ENCODE measurements at regions not wholly inside any gene's neighbourhood (a gene's known extent, or its start where the extent isn't known, plus 50 kb on each side); places are given as distances from the start of the nearest gene placed in this dataset.

- no peak for ATAC-seq
- no peak for FAIRE-seq
- no peak for DNase-seq (ENCODE audit: low read depth in 1 of 2, low spot score in 1 of 2)
- H3K4me1 ChIP-seq, result no peaks in the 10 kb centered on the region
- TF ChIP-seq HMGXB4 (CRISPR knock-in tag; IDR thresholded peaks at IDR 0.05; ENCODE audit: borderline replicate concordance), result no peak
- no peak for TF ChIP-seq POLR2AphosphoS2 (conservative IDR thresholded peaks at IDR 0.05; ENCODE audit: low read length)
- POLR2A ChIA-PET, result no interaction called here
- CTCF ChIA-PET, result interaction anchor here (0.6 to 1.1 kb wide), 2 partner anchors 563 to 1621 kb away, joined by 3 to 4 read pairs; no protein-coding TSS in a partner anchor
- no peaks in the 10 kb centered on the region for H3K9me3 ChIP-seq
- no peak overlapping the region for H3K4me3 ChIP-seq
- H3K4me2 ChIP-seq, result no peak overlapping the region
- H3K27ac ChIP-seq, result no peak overlapping the region
- 79% methylated on average over 9 of the region's 9 CpGs for WGBS (ENCODE audit: missing lambda C conversion rate)
Measured at GRCh38 chr6:168896321-168896720, 357.3 kb downstream of the THBS2 start.

- H3K9me3 ChIP-seq, result no peaks in the 10 kb centered on the region
- ATAC-seq (peak; percentile 87 to 92), DNase-seq (ENCODE audit: low read depth in 1 of 2, low spot score in 1 of 2) (peak; percentile 57 to 81), FAIRE-seq (no peak)
- peak overlapping the region in 1 of 2 experiments; percentile 65; a peak in 3 of 6 replicates for H3K27ac ChIP-seq
- peak overlapping the region; percentile 64 for H3K4me2 ChIP-seq
- 37% methylated on average over 16 of the region's 17 CpGs for WGBS (ENCODE audit: missing lambda C conversion rate)
- H3K4me3 ChIP-seq, result no peak overlapping the region
- ChIA-PET CTCF (interaction anchor here (0.6 to 1.9 kb wide), 5 partner anchors 9 to 1637 kb away, joined by 3 to 8 read pairs (median 4); no protein-coding TSS in a partner anchor), POLR2A (no interaction called here)
- no peaks in the 10 kb centered on the region for H3K4me1 ChIP-seq
- no peak for TF ChIP-seq MAX (IDR thresholded peaks at IDR 0.05)
- no peak for TF ChIP-seq CBX8 (IDR thresholded peaks at IDR 0.05)
- TF ChIP-seq FOSB (CRISPR knock-in tag; IDR thresholded peaks at IDR 0.05), result no peak
- no peak for TF ChIP-seq ESRRA (IDR thresholded peaks at IDR 0.05; ENCODE audit: borderline replicate concordance, low read length)
- TF ChIP-seq E2F6 (IDR thresholded peaks at IDR 0.05; ENCODE audit: borderline replicate concordance, low read depth), result no peak
- TF ChIP-seq HMGXB4 (CRISPR knock-in tag; IDR thresholded peaks at IDR 0.05; ENCODE audit: borderline replicate concordance), result no peak
- no peak for TF ChIP-seq HES2 (IDR thresholded peaks at IDR 0.05)
- peak; percentile 73 for TF ChIP-seq CTCF (IDR thresholded peaks at IDR 0.05)
- TF ChIP-seq JUN (IDR thresholded peaks at IDR 0.05), result no peak
- no peak for TF ChIP-seq HOXB13 (CRISPR knock-in tag; IDR thresholded peaks at IDR 0.05; ENCODE audit: low read depth)
- no peak for TF ChIP-seq HOXB5 (CRISPR knock-in tag; IDR thresholded peaks at IDR 0.05)
- no peak for TF ChIP-seq PHF8 (IDR thresholded peaks at IDR 0.05; ENCODE audit: borderline replicate concordance, low read depth)
- TF ChIP-seq ELK1 (IDR thresholded peaks at IDR 0.05; ENCODE audit: low read depth, low read length), result no peak
- no peak for TF ChIP-seq RNF2 (IDR thresholded peaks at IDR 0.05; ENCODE audit: borderline replicate concordance, low read depth)
- no peak for TF ChIP-seq BCL3 (IDR thresholded peaks at IDR 0.05)
- no peak for TF ChIP-seq NPAS2 (CRISPR knock-in tag; IDR thresholded peaks at IDR 0.05; ENCODE audit: borderline replicate concordance)
- no peak for TF ChIP-seq CHD2 (IDR thresholded peaks at IDR 0.05; ENCODE audit: low read length, partially characterized antibody)
- TF ChIP-seq RARB (CRISPR knock-in tag; IDR thresholded peaks at IDR 0.05), result no peak
- no peak for TF ChIP-seq NFE2L2 (conservative IDR thresholded peaks at IDR 0.05; ENCODE audit: low read length)
- TF ChIP-seq BHLHE40 (IDR thresholded peaks at IDR 0.05; ENCODE audit: low read depth, low read length), result no peak
- no peak for TF ChIP-seq FOXS1 (CRISPR knock-in tag; IDR thresholded peaks at IDR 0.05)
- peak; percentile 88 to 89 for TF ChIP-seq RAD21 (conservative IDR thresholded peaks at IDR 0.05 in 1 of 2, IDR thresholded peaks at IDR 0.05 in 1 of 2)
- TF ChIP-seq SMC3 (IDR thresholded peaks at IDR 0.05), result peak; percentile 75
- no peak for TF ChIP-seq USF2 (IDR thresholded peaks at IDR 0.05)
Measured at GRCh38 chr6:168895102-168895812, 358.4 kb downstream of the THBS2 start.

All from A549 (cell line).